ENCODE measurements at regions not wholly inside any gene's neighbourhood (a gene's known extent, or its start where the extent isn't known, plus 50 kb on each side); places are given as distances from the start of the nearest gene placed in this dataset.

DNA sequence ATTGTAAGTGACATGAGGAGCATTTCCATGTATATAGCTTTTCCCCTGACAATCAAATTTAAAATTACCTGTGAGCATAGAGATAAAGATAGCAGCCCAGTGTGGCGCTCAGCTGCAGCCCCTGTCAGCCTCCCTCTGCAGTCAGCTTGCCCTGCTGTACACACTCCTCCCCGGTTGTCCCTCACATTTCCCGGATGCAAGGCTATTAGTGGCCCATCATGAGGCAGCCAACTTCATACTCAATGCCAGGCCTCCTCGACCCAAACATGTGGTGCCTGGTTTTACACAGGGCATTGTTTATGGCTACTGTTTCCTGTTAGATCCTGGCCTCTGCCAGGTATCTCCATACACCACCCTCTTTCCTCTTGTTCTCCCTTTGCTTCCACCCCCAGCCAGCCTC, 116.1 kb upstream of the SH3BP4 start:
- DNase-seq (ENCODE audit: low read depth in 2 of 2), result no peak

- DNase-seq (ENCODE audit: low read depth in 2 of 2), result no peak
Observed at GRCh38 chr2:234834228-234834923, 117.4 kb upstream of the SH3BP4 start.

DNA sequence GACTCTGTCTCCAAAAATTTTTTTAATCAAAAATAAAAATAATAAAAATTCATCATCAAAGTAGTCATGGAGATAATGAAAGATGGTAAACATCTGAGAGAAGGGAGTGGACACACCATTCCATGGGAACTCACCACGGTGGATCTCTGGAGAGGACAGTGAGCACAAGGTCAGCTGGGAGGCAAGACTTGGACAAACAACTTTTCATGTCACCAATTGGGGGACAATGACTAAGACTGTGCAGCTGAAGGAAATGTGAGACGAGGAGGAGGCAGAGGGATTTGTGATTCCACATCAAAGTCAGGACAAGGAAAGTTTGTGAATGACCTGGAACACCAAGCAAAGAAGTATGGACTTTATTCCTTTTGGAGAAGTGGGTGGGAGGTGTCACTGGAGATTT, 121.0 kb upstream of the SH3BP4 start:
- no peak for DNase-seq (ENCODE audit: low read depth in 2 of 2)

- no peak for DNase-seq (ENCODE audit: low read depth in 2 of 2)
Observed at GRCh38 chr2:234829074-234829455, 122.8 kb upstream of the SH3BP4 start.

DNA sequence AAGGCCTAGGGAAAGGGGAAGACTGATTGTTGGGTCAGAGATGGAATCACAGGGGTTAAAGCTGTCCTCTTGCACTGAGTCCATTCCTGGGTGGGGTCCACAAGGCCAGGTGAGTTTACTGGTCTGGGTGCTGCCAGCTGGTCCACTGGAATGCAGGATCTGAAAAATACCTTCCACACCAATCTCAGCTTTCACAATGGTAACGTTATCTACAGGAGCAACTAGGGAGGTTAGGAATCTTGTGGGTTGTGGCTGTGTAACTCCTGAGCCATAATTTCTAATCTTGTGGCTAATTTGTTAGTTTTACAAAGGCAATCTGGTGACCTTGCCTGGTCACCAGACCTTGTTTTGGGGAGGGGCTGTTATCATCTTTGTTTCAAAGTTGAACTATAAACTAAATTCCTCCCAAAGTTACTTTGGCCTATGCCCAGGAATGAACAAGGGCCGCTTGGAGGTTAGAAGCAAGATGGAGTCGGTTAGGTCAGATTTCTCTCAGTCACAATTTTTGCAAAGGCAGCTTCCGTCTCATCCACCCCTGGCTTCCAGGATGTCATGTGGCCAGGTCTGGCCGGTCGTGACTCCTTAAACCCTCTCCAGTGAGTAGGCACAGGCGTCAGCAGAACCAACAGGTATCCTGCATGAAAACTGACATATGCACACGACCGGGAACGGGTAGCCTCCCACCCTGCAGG, 123.3 kb upstream of the SH3BP4 start:
- DNase-seq (ENCODE audit: low read depth in 2 of 2), result no peak

GRCh38 chr2:234827096-234827860, 124.5 kb upstream of the SH3BP4 start:
- no peak for DNase-seq (ENCODE audit: low read depth in 2 of 2)

GRCh38 chr2:234826681-234827080, 125.1 kb upstream of the SH3BP4 start:
- DNase-seq (ENCODE audit: low read depth in 2 of 2), result no peak

DNA sequence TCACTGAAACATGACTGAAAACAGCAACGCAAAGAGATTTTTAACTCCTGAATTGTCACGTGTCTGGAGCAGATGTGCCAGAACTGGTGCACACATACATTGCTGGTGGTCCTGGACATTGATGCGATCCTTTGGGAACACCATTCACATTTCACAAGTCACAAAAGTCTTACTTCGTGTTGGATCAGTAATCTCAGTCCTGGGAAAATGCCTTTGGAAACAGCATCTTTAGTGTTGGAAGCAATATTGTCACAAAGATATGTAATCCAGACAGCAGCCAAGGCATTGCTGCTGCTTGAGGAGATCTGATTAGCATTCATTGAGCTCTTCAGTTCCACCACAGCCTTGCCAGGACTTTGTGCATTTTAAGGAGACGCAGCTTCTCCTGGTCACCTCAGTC, 126.2 kb upstream of the SH3BP4 start:
- no peak for DNase-seq (ENCODE audit: low read depth in 2 of 2)

GRCh38 chr2:234823877-234824376, 127.9 kb upstream of the SH3BP4 start:
- DNase-seq (ENCODE audit: low read depth in 2 of 2), result no peak

- no peak for DNase-seq (ENCODE audit: low read depth in 2 of 2)
Observed at GRCh38 chr2:234823196-234823876, 128.5 kb upstream of the SH3BP4 start.

GRCh38 chr2:234821946-234822475, 129.8 kb upstream of the SH3BP4 start:
- no peak for DNase-seq (ENCODE audit: low read depth in 2 of 2)

GRCh38 chr2:234818937-234819336, 132.9 kb upstream of the SH3BP4 start:
- DNase-seq (ENCODE audit: low read depth in 2 of 2), result no peak

- DNase-seq (ENCODE audit: low read depth in 2 of 2), result no peak
Observed at GRCh38 chr2:234816491-234816890, 135.3 kb upstream of the SH3BP4 start.

DNA sequence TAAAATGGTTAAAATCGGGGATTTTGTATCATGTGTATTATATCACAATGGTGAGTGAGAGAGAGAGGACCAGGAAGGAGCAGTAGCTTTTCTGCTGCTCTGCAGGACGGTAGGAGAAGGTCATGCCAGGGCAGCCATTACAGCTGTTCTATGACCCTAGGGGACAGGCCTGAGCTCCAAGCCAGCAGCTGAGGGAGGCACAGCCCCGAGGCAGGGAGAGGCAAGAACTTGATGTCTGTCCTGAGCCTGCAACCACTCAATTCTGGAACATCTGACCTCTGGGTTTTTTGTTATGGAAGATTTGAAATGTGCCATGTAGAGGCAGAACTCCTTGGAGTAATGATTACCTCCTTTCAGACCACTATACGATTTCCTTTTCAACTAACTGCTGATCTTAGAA, 135.8 kb upstream of the SH3BP4 start:
- DNase-seq (ENCODE audit: low read depth in 2 of 2), result no peak

DNA sequence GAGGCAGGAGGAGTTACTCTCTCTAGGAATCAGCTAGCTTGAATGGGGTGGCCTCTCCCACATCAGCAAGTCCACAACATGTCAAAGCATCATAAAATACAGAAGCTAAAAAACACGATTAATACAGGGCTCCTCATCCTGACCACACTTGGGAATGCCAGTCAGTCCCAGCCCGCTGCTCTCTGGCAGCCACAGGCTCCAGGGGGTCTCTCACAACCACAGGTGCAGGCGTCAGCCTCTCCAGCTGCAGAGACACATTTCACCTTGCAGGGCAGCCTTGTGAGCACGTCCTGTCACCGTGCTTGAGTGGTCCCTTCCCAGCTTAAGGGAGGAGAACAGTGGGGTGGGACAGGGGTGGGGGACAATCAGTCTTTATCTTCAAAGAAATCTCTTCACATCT, 137.4 kb upstream of the SH3BP4 start:
- DNase-seq (ENCODE audit: low read depth in 2 of 2), result no peak

- no peak for DNase-seq (ENCODE audit: low read depth in 2 of 2)
Observed at GRCh38 chr2:234812851-234813250, 139.0 kb upstream of the SH3BP4 start.

DNA sequence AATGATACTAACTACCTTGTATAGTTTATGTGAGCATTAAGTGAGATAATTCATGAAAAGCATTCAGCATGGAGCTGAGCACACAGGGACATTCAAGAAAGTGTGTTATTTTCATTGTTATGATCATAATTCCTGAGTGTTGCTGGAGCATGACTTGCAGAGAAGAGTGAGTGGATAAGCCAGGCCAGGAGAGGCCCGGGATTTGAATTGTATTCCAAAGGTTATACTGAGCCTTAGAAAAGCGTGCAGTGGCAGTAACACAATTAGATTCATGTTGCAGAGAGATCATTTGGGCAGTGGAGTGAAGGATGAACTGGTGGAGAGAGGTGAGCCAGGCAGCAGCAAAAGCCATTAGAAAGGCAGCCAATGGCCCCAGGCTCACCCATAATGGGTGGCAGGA, 142.9 kb upstream of the SH3BP4 start:
- DNase-seq (ENCODE audit: low read depth in 2 of 2), result no peak

GRCh38 chr2:234806818-234807217, 145.0 kb upstream of the SH3BP4 start:
- DNase-seq (ENCODE audit: low read depth in 2 of 2), result no peak

DNA sequence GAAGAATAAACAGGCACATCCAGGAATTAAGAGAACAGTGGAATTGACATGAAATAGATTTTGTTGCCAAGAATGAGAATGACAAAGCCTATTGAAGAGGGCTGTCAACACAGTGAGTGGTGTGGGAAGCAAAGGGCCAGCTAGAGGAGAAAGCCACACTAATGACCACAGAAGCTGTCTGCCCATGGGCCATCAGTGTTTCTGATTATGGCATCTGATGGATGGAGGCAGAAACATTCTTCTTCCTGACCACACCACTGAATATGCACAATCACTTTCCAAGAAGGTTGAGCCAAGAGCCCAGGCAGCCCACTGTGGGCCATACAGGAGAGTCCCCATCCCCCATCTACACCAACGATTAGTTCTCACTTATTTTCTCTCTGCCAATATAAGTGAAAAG, 146.0 kb upstream of the SH3BP4 start:
- DNase-seq (ENCODE audit: low read depth in 2 of 2), result no peak

- DNase-seq (ENCODE audit: low read depth in 2 of 2), result no peak
Observed at GRCh38 chr2:234804704-234805103, 147.1 kb upstream of the SH3BP4 start.

DNA sequence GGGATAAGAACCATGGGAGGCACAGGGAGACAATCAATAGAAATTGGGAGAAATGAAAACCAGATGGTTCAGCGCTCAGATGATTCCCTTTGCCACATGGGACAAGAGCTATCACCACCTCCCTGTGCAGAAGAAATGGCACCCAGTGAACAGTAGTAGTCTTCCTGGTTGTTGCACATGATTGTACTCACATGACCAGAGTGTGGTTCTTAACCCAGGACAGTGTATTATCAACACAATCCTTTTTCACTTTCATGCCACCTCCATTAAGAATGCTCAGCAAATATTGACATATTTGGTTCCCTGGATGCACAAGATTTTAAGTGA, 149.0 kb upstream of the SH3BP4 start:
- DNase-seq (ENCODE audit: low read depth in 2 of 2), result no peak
